ENCODE measurements at regions not wholly inside any gene's neighbourhood (a gene's known extent, or its start where the extent isn't known, plus 50 kb on each side); places are given as distances from the start of the nearest gene placed in this dataset.

GRCh38 chr11:81644239-81644840, 1089.3 kb downstream of the FAM181B start:
- H3K79me1 ChIP-seq (ENCODE audit: low read length), result no peaks in the 10 kb centered on the region
- H3K79me2 ChIP-seq (ENCODE audit: control insufficient read depth, insufficient read depth, low read length, poor library complexity), result no peaks in the 10 kb centered on the region
- no peak overlapping the region for H3K4me3 ChIP-seq (ENCODE audit: low read depth, low read length)
- H2BK120ac ChIP-seq (ENCODE audit: insufficient read depth, low read length, poor library complexity), result no peak overlapping the region
- H3K4ac ChIP-seq (ENCODE audit: low read depth, low read length), result no peak overlapping the region
- no peak overlapping the region for H2BK12ac ChIP-seq (ENCODE audit: low read length)
- no peak overlapping the region for H4K91ac ChIP-seq (ENCODE audit: low read depth, low read length)
- H3K9me3 ChIP-seq (ENCODE audit: insufficient read depth, low read depth, low read length), result no peaks in the 10 kb centered on the region
- H3K14ac ChIP-seq (ENCODE audit: low read length), result no peak overlapping the region
- H3K36me3 ChIP-seq (ENCODE audit: control insufficient read depth in 1 of 2, insufficient read depth in 2 of 2, low read length in 2 of 2), result no peaks in the 10 kb centered on the region
- no CpG with 5 or more reads among the region's 1 CpG for WGBS (ENCODE audit: extremely low coverage, insufficient coverage, insufficient read length)
- no peak overlapping the region for H2BK5ac ChIP-seq (ENCODE audit: low read depth, low read length, poor library complexity)
- no peak overlapping the region for H3K9ac ChIP-seq (ENCODE audit: low read length)
- H3K4me1 ChIP-seq (ENCODE audit: control insufficient read depth in 1 of 2, insufficient read depth in 2 of 2, low read length in 2 of 2), result peaks cover 0 to 2% of the 10 kb centered on the region in 2 experiments
- H3K4me2 ChIP-seq (ENCODE audit: low read length), result no peak overlapping the region
- H3K27me3 ChIP-seq (ENCODE audit: insufficient read depth, low read length), result no peaks in the 10 kb centered on the region
- H3K27ac ChIP-seq (ENCODE audit: low read depth, low read length), result no peak overlapping the region
- peak in 1 of 2 donors; percentile 53 for DNase-seq
- H3K18ac ChIP-seq (ENCODE audit: low read length), result no peak overlapping the region
- no peak overlapping the region for H3K23ac ChIP-seq (ENCODE audit: low read length)
- H4K8ac ChIP-seq (ENCODE audit: low read depth, low read length), result no peak overlapping the region
- no peak overlapping the region for H4K12ac ChIP-seq (ENCODE audit: low read depth, low read length)
- H2AK5ac ChIP-seq (ENCODE audit: low read length), result no peak overlapping the region
- H2AFZ ChIP-seq (ENCODE audit: insufficient read depth, low read length, poor library complexity), result no peak overlapping the region

- H4K12ac ChIP-seq (ENCODE audit: low read depth, low read length), result no peak overlapping the region
- H3K4me2 ChIP-seq (ENCODE audit: low read length), result no peak overlapping the region
- H2AK5ac ChIP-seq (ENCODE audit: low read length), result peak overlapping the region; percentile 89
- peaks cover 4% of the 10 kb centered on the region for H3K79me1 ChIP-seq (ENCODE audit: low read length)
- H2AFZ ChIP-seq (ENCODE audit: insufficient read depth, low read length, poor library complexity), result no peak overlapping the region
- peak overlapping the region; percentile 34 for H3K27ac ChIP-seq (ENCODE audit: low read depth, low read length)
- H3K27me3 ChIP-seq (ENCODE audit: insufficient read depth, low read length), result no peaks in the 10 kb centered on the region
- H2BK120ac ChIP-seq (ENCODE audit: insufficient read depth, low read length, poor library complexity), result peak overlapping the region; percentile 76
- peak overlapping the region; percentile 28 for H4K8ac ChIP-seq (ENCODE audit: low read depth, low read length)
- H3K79me2 ChIP-seq (ENCODE audit: control insufficient read depth, insufficient read depth, low read length, poor library complexity), result no peaks in the 10 kb centered on the region
- no peak overlapping the region for H3K4ac ChIP-seq (ENCODE audit: low read depth, low read length)
- peak overlapping the region; percentile 35 for H2BK5ac ChIP-seq (ENCODE audit: low read depth, low read length, poor library complexity)
- H3K9me3 ChIP-seq (ENCODE audit: insufficient read depth, low read depth, low read length), result peaks cover 1% of the 10 kb centered on the region
- H3K4me3 ChIP-seq (ENCODE audit: low read depth, low read length), result no peak overlapping the region
- peak overlapping the region; percentile 91 for H2BK12ac ChIP-seq (ENCODE audit: low read length)
- H3K18ac ChIP-seq (ENCODE audit: low read length), result peak overlapping the region; percentile 51
- no peak overlapping the region for H4K91ac ChIP-seq (ENCODE audit: low read depth, low read length)
- WGBS (ENCODE audit: extremely low coverage, insufficient coverage, insufficient read length), result no CpG with 5 or more reads among the region's 7 CpGs
- peaks cover 2 to 3% of the 10 kb centered on the region in 2 experiments for H3K4me1 ChIP-seq (ENCODE audit: control insufficient read depth in 1 of 2, insufficient read depth in 2 of 2, low read length in 2 of 2)
- no peak overlapping the region for H3K23ac ChIP-seq (ENCODE audit: low read length)
- no peak for DNase-seq
- H3K14ac ChIP-seq (ENCODE audit: low read length), result no peak overlapping the region
- no peak overlapping the region for H3K9ac ChIP-seq (ENCODE audit: low read length)
- H3K36me3 ChIP-seq (ENCODE audit: control insufficient read depth in 1 of 2, insufficient read depth in 2 of 2, low read length in 2 of 2), result no peaks in the 10 kb centered on the region
Observed at GRCh38 chr11:81634483-81634882, 1099.2 kb downstream of the FAM181B start.

- Histone ChIP-seq H2BK120ac (ENCODE audit: insufficient read depth, low read length, poor library complexity) (no peak overlapping the region), H3K4me3 (ENCODE audit: low read depth, low read length) (no peak overlapping the region), H2BK5ac (ENCODE audit: low read depth, low read length, poor library complexity) (no peak overlapping the region), H3K27ac (ENCODE audit: low read depth, low read length) (no peak overlapping the region), H4K12ac (ENCODE audit: low read depth, low read length) (no peak overlapping the region), H3K14ac (ENCODE audit: low read length) (no peak overlapping the region), H3K79me1 (ENCODE audit: low read length) (no peaks in the 10 kb centered on the region), H3K23ac (ENCODE audit: low read length) (no peak overlapping the region), H2AFZ (ENCODE audit: insufficient read depth, low read length, poor library complexity) (no peak overlapping the region), H4K8ac (ENCODE audit: low read depth, low read length) (no peak overlapping the region), H3K18ac (ENCODE audit: low read length) (no peak overlapping the region), H3K79me2 (ENCODE audit: control insufficient read depth, insufficient read depth, low read length, poor library complexity) (no peaks in the 10 kb centered on the region), H3K4ac (ENCODE audit: low read depth, low read length) (no peak overlapping the region), H4K91ac (ENCODE audit: low read depth, low read length) (no peak overlapping the region), H3K4me1 (ENCODE audit: control insufficient read depth in 1 of 2, insufficient read depth in 2 of 2, low read length in 2 of 2) (no peaks in the 10 kb centered on the region), H3K36me3 (ENCODE audit: control insufficient read depth in 1 of 2, insufficient read depth in 2 of 2, low read length in 2 of 2) (no peaks in the 10 kb centered on the region), H3K9ac (ENCODE audit: low read length) (no peak overlapping the region), H3K27me3 (ENCODE audit: insufficient read depth, low read length) (no peaks in the 10 kb centered on the region), H3K9me3 (ENCODE audit: insufficient read depth, low read depth, low read length) (no peaks in the 10 kb centered on the region), H2AK5ac (ENCODE audit: low read length) (no peak overlapping the region), H3K4me2 (ENCODE audit: low read length) (no peak overlapping the region), H2BK12ac (ENCODE audit: low read length) (no peak overlapping the region)
- WGBS (ENCODE audit: extremely low coverage, insufficient coverage, insufficient read length), result no CpG with 5 or more reads among the region's 1 CpG
- no peak for DNase-seq
Observed at GRCh38 chr11:81602508-81602907, 1131.2 kb downstream of the FAM181B start.

- H3K79me2 ChIP-seq (ENCODE audit: control insufficient read depth, insufficient read depth, low read length, poor library complexity), result no peaks in the 10 kb centered on the region
- H4K8ac ChIP-seq (ENCODE audit: low read depth, low read length), result no peak overlapping the region
- H3K4ac ChIP-seq (ENCODE audit: low read depth, low read length), result no peak overlapping the region
- H3K79me1 ChIP-seq (ENCODE audit: low read length), result no peaks in the 10 kb centered on the region
- H3K4me2 ChIP-seq (ENCODE audit: low read length), result no peak overlapping the region
- H3K4me1 ChIP-seq (ENCODE audit: control insufficient read depth in 1 of 2, insufficient read depth in 2 of 2, low read length in 2 of 2), result no peaks in the 10 kb centered on the region
- H3K27ac ChIP-seq (ENCODE audit: low read depth, low read length), result no peak overlapping the region
- no peak overlapping the region for H3K23ac ChIP-seq (ENCODE audit: low read length)
- no peak overlapping the region for H2AFZ ChIP-seq (ENCODE audit: insufficient read depth, low read length, poor library complexity)
- WGBS (ENCODE audit: extremely low coverage, insufficient coverage, insufficient read length), result no CpG with 5 or more reads among the region's 2 CpGs
- H4K12ac ChIP-seq (ENCODE audit: low read depth, low read length), result no peak overlapping the region
- DNase-seq, result no peak
- H2BK12ac ChIP-seq (ENCODE audit: low read length), result no peak overlapping the region
- no peaks in the 10 kb centered on the region for H3K9me3 ChIP-seq (ENCODE audit: insufficient read depth, low read depth, low read length)
- no peak overlapping the region for H3K14ac ChIP-seq (ENCODE audit: low read length)
- no peak overlapping the region for H2AK5ac ChIP-seq (ENCODE audit: low read length)
- H3K27me3 ChIP-seq (ENCODE audit: insufficient read depth, low read length), result no peaks in the 10 kb centered on the region
- H3K18ac ChIP-seq (ENCODE audit: low read length), result no peak overlapping the region
- no peak overlapping the region for H3K4me3 ChIP-seq (ENCODE audit: low read depth, low read length)
- no peaks in the 10 kb centered on the region for H3K36me3 ChIP-seq (ENCODE audit: control insufficient read depth in 1 of 2, insufficient read depth in 2 of 2, low read length in 2 of 2)
- no peak overlapping the region for H2BK5ac ChIP-seq (ENCODE audit: low read depth, low read length, poor library complexity)
- H4K91ac ChIP-seq (ENCODE audit: low read depth, low read length), result no peak overlapping the region
- no peak overlapping the region for H3K9ac ChIP-seq (ENCODE audit: low read length)
- no peak overlapping the region for H2BK120ac ChIP-seq (ENCODE audit: insufficient read depth, low read length, poor library complexity)
Observed at GRCh38 chr11:81596704-81597103, 1137.0 kb downstream of the FAM181B start.

Measured in trophoblast cell (in vitro differentiated cells and primary cell).